SH-SY5Y (cell line): ENCODE measurements at regions not wholly inside any gene's neighbourhood (a gene's known extent, or its start where the extent isn't known, plus 50 kb on each side); places are given as distances from the start of the nearest gene placed in this dataset.

Source experiments
- GATA2 ChIP-seq: IDR thresholded peaks from 2 replicates; pipeline ENCODE4 v1.6.1; 2011; ENCODE audit warnings: mild to moderate bottlenecking, low read depth, low read length
- GATA3 ChIP-seq: IDR thresholded peaks from 2 replicates; pipeline ENCODE4 v1.6.1; 2011; ENCODE audit warnings: low read depth, mild to moderate bottlenecking, low read length, moderate library complexity

DNA sequence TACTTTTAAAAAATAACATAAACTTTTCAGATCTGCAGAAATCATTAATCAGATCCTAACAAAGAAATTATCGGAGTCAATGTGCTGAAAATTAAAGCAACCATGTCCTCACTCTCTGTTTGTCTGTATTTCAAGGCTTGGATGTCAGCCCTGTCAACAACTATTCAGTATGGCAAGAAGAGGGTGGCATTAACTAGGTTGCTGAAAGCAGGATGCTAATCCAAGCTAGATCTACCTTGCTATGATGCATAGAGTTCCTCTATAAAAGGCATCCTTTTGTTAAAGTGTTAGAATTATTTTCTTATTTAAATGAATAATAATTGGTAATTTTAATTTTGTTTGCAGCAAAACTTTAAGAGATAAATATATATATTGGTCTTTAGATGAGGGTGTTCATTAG, 800.8 kb downstream of the CDH11 start:
- TF ChIP-seq GATA3 (no peak), GATA2 (no peak)
